ENCODE measurements at regions not wholly inside any gene's neighbourhood (a gene's known extent, or its start where the extent isn't known, plus 50 kb on each side); places are given as distances from the start of the nearest gene placed in this dataset.

- H3K27me3 ChIP-seq (ENCODE audit: insufficient read depth, low read length) = no peaks in the 10 kb centered on the region
- no peaks in the 10 kb centered on the region for H3K9me3 ChIP-seq (ENCODE audit: low read depth, low read length)
- H3K4me1 ChIP-seq (ENCODE audit: insufficient read depth, low read length) = no peaks in the 10 kb centered on the region
- H3K4me3 ChIP-seq (ENCODE audit: low read length) = no peak overlapping the region
Observed at GRCh38 chr9:87111010-87111409, 163.7 kb upstream of the GAS1 start.

DNA sequence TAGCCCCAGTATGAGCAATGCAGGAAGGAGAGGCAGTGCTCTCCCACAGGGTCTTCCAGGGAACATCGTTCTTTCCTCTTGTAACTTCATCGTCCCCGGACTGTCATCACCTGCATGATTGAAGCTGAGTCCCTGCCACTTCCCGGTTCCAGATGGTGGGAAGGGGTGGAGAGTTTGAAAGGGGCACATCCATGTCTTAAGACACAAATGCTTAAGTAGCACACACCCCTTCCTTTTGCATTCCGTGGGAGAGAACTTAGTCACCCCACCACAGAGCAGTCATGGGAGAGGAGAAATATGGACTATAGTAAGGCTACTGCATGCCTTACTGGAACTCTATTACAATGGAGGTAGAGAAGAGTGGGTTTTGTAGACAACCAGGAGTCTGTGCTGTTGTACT, 165.3 kb upstream of the GAS1 start:
- Histone ChIP-seq H3K4me1 (ENCODE audit: insufficient read depth, low read length) (no peaks in the 10 kb centered on the region), H3K4me3 (ENCODE audit: low read length) (no peak overlapping the region), H3K9me3 (ENCODE audit: low read depth, low read length) (no peaks in the 10 kb centered on the region), H3K27me3 (ENCODE audit: insufficient read depth, low read length) (no peaks in the 10 kb centered on the region)

- H3K4me3 ChIP-seq (ENCODE audit: low read length) = no peak overlapping the region
- no peaks in the 10 kb centered on the region for H3K4me1 ChIP-seq (ENCODE audit: insufficient read depth, low read length)
- no peaks in the 10 kb centered on the region for H3K27me3 ChIP-seq (ENCODE audit: insufficient read depth, low read length)
- H3K9me3 ChIP-seq (ENCODE audit: low read depth, low read length) = no peaks in the 10 kb centered on the region
Observed at GRCh38 chr9:87113874-87114273, 166.6 kb upstream of the GAS1 start.

DNA sequence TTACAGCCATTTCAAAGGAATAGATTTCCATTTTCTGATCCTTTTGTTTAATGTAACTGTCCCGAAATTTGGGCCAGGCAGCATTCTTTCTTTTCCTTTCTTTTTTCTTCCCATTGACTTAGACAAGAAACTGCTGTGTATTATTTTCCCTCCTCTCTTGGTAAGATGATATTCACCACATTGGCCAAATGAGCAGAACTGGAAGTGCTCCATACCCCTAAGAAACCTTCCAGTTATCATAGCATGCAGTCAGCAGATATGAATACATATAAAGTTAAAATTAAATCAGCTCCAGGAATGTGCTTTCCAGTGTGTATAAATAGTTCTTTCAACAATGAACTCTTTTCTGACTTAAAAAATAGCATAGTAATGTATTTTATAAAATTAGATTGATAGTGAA, 168.5 kb upstream of the GAS1 start:
- no peak overlapping the region for H3K4me3 ChIP-seq (ENCODE audit: low read length)
- no peaks in the 10 kb centered on the region for H3K4me1 ChIP-seq (ENCODE audit: insufficient read depth, low read length)
- no peaks in the 10 kb centered on the region for H3K9me3 ChIP-seq (ENCODE audit: low read depth, low read length)
- no peaks in the 10 kb centered on the region for H3K27me3 ChIP-seq (ENCODE audit: insufficient read depth, low read length)

GRCh38 chr9:87116492-87116891, 169.2 kb upstream of the GAS1 start:
- Histone ChIP-seq H3K9me3 (ENCODE audit: low read depth, low read length) (no peaks in the 10 kb centered on the region), H3K4me1 (ENCODE audit: insufficient read depth, low read length) (no peaks in the 10 kb centered on the region), H3K27me3 (ENCODE audit: insufficient read depth, low read length) (no peaks in the 10 kb centered on the region), H3K4me3 (ENCODE audit: low read length) (no peak overlapping the region)

DNA sequence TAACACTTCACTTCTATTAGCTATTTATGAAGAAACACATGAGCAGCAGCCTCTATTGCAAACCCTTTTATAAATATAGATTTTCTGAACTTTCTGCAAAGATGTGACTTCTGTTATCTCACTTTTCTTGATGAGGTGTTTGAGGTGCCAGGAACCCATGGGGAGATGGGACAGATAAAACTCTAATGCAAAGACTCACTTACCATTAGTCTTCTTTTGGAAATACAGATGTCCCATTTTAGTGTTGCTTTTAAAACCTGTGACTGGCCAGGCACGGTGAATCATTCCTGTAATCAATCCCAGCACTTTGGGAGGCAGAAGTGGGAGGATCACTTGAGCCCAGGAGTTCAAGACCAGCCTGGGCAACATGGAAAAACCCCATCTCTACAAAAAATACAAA, 171.3 kb upstream of the GAS1 start:
- Histone ChIP-seq H3K9me3 (ENCODE audit: low read depth, low read length) (no peaks in the 10 kb centered on the region), H3K4me3 (ENCODE audit: low read length) (no peak overlapping the region), H3K4me1 (ENCODE audit: insufficient read depth, low read length) (no peaks in the 10 kb centered on the region), H3K27me3 (ENCODE audit: insufficient read depth, low read length) (no peaks in the 10 kb centered on the region)

- no peak overlapping the region for H3K4me3 ChIP-seq (ENCODE audit: low read length)
- H3K27me3 ChIP-seq (ENCODE audit: insufficient read depth, low read length) = no peaks in the 10 kb centered on the region
- no peaks in the 10 kb centered on the region for H3K9me3 ChIP-seq (ENCODE audit: low read depth, low read length)
- H3K4me1 ChIP-seq (ENCODE audit: insufficient read depth, low read length) = no peaks in the 10 kb centered on the region
Observed at GRCh38 chr9:87119328-87119881, 172.1 kb upstream of the GAS1 start.

- H3K9me3 ChIP-seq (ENCODE audit: low read depth, low read length) = no peaks in the 10 kb centered on the region
- no peak overlapping the region for H3K4me3 ChIP-seq (ENCODE audit: low read length)
- H3K4me1 ChIP-seq (ENCODE audit: insufficient read depth, low read length) = no peaks in the 10 kb centered on the region
- H3K27me3 ChIP-seq (ENCODE audit: insufficient read depth, low read length) = no peaks in the 10 kb centered on the region
Observed at GRCh38 chr9:87120610-87121009, 173.3 kb upstream of the GAS1 start.

- Histone ChIP-seq H3K9me3 (ENCODE audit: low read depth, low read length) (no peaks in the 10 kb centered on the region), H3K27me3 (ENCODE audit: insufficient read depth, low read length) (no peaks in the 10 kb centered on the region), H3K4me3 (ENCODE audit: low read length) (no peak overlapping the region), H3K4me1 (ENCODE audit: insufficient read depth, low read length) (no peaks in the 10 kb centered on the region)
Observed at GRCh38 chr9:87122947-87123685, 175.8 kb upstream of the GAS1 start.

DNA sequence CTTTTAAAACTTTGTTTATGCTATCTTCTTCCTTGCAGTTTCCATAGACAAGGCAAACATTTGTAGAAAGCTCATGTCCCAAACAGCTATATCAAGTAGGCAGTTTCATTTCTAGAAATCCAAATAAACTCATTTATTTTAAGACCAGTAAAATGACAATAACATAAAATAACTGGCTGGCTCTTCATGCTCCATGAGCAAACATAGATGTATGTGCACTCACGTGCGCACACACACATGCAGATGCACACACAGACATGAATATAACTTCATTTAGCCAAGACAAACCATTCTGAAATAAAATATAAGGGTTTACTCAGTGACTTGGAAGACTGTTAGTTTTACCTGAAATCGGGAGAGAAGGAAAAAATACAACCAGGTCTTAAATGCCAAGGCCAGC, 176.5 kb upstream of the GAS1 start:
- Histone ChIP-seq H3K27me3 (ENCODE audit: insufficient read depth, low read length) (no peaks in the 10 kb centered on the region), H3K4me1 (ENCODE audit: insufficient read depth, low read length) (no peaks in the 10 kb centered on the region), H3K4me3 (ENCODE audit: low read length) (no peak overlapping the region), H3K9me3 (ENCODE audit: low read depth, low read length) (no peaks in the 10 kb centered on the region)

GRCh38 chr9:87125819-87126218, 178.5 kb upstream of the GAS1 start:
- no peaks in the 10 kb centered on the region for H3K4me1 ChIP-seq (ENCODE audit: insufficient read depth, low read length)
- no peak overlapping the region for H3K4me3 ChIP-seq (ENCODE audit: low read length)
- no peaks in the 10 kb centered on the region for H3K27me3 ChIP-seq (ENCODE audit: insufficient read depth, low read length)
- no peaks in the 10 kb centered on the region for H3K9me3 ChIP-seq (ENCODE audit: low read depth, low read length)

- Histone ChIP-seq H3K9me3 (ENCODE audit: low read depth, low read length) (no peaks in the 10 kb centered on the region), H3K27me3 (ENCODE audit: insufficient read depth, low read length) (no peaks in the 10 kb centered on the region), H3K4me3 (ENCODE audit: low read length) (no peak overlapping the region), H3K4me1 (ENCODE audit: insufficient read depth, low read length) (no peaks in the 10 kb centered on the region)
Observed at GRCh38 chr9:87127543-87127942, 180.2 kb upstream of the GAS1 start.

- Histone ChIP-seq H3K27me3 (ENCODE audit: insufficient read depth, low read length) (no peaks in the 10 kb centered on the region), H3K9me3 (ENCODE audit: low read depth, low read length) (no peaks in the 10 kb centered on the region), H3K4me1 (ENCODE audit: insufficient read depth, low read length) (no peaks in the 10 kb centered on the region), H3K4me3 (ENCODE audit: low read length) (no peak overlapping the region)
Observed at GRCh38 chr9:87127978-87128614, 180.8 kb upstream of the GAS1 start.

GRCh38 chr9:87128844-87129493, 181.7 kb upstream of the GAS1 start:
- Histone ChIP-seq H3K9me3 (ENCODE audit: low read depth, low read length) (no peaks in the 10 kb centered on the region), H3K4me1 (ENCODE audit: insufficient read depth, low read length) (no peaks in the 10 kb centered on the region), H3K27me3 (ENCODE audit: insufficient read depth, low read length) (no peaks in the 10 kb centered on the region), H3K4me3 (ENCODE audit: low read length) (no peak overlapping the region)

GRCh38 chr9:87135074-87135473, 187.8 kb upstream of the GAS1 start:
- Histone ChIP-seq H3K27me3 (ENCODE audit: insufficient read depth, low read length) (no peaks in the 10 kb centered on the region), H3K9me3 (ENCODE audit: low read depth, low read length) (no peaks in the 10 kb centered on the region), H3K4me3 (ENCODE audit: low read length) (no peak overlapping the region), H3K4me1 (ENCODE audit: insufficient read depth, low read length) (no peaks in the 10 kb centered on the region)
